HL-60 (cell line): ENCODE measurements at regions not wholly inside any gene's neighbourhood (a gene's known extent, or its start where the extent isn't known, plus 50 kb on each side); places are given as distances from the start of the nearest gene placed in this dataset.

ENCODE experiments used
- CTCF ChIP-seq: IDR thresholded peaks from one replicate; pipeline ENCODE4 v1.5.1; 2011; ENCODE audit warnings: low read length, control low read depth, inconsistent platforms; ENCODE audit not compliant: insufficient read depth
- POLR2AphosphoS5 ChIP-seq: IDR thresholded peaks from 2 replicates; pipeline ENCODE4 v1.6.1; 2012; ENCODE audit warnings: low read depth
- REST ChIP-seq: IDR thresholded peaks from 2 replicates; pipeline ENCODE4 v1.6.1; 2012; ENCODE audit warnings: low read depth; ENCODE audit not compliant: insufficient replicate concordance
- SPI1 ChIP-seq: IDR thresholded peaks from 2 replicates; pipeline ENCODE4 v1.6.1; 2012; ENCODE audit warnings: low read depth, mild to moderate bottlenecking, borderline replicate concordance

- TF ChIP-seq CTCF, result no peak
- no peak for TF ChIP-seq SPI1
- no peak for TF ChIP-seq POLR2AphosphoS5
- no peak for TF ChIP-seq REST
Observed at GRCh38 chr17:33474789-33475188, 181.7 kb upstream of the ASIC2 start.
